ENCODE measurements at regions not wholly inside any gene's neighbourhood (a gene's known extent, or its start where the extent isn't known, plus 50 kb on each side); places are given as distances from the start of the nearest gene placed in this dataset.

DNA sequence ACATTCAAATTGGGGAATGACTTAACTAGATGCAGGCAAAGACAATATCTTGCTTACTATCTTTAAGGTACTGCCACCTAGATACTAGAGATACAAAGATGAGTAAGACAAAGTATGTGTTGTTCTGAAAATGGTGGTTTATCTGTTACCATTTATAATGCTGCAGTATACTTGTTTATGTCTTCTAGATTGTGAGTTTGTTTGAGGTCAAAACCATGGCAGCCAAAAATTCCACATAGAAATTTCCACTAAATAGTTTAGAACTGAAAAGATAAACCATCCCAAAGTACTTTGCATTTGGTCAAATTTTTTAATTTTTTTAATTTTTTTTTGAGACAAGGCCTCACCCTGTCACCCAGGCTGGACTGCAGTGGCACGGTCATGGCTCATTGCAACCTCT is 150.8 kb downstream of the SOX4 start:
- no peak for TF ChIP-seq RAD21 (IDR thresholded peaks at IDR 0.05; ENCODE audit: low read depth)
- no peak for TF ChIP-seq EGR1 (IDR thresholded peaks at IDR 0.05)
- no peak for TF ChIP-seq ZBTB7A (IDR thresholded peaks at IDR 0.05; ENCODE audit: low read depth)
- TF ChIP-seq, protein P1, sequence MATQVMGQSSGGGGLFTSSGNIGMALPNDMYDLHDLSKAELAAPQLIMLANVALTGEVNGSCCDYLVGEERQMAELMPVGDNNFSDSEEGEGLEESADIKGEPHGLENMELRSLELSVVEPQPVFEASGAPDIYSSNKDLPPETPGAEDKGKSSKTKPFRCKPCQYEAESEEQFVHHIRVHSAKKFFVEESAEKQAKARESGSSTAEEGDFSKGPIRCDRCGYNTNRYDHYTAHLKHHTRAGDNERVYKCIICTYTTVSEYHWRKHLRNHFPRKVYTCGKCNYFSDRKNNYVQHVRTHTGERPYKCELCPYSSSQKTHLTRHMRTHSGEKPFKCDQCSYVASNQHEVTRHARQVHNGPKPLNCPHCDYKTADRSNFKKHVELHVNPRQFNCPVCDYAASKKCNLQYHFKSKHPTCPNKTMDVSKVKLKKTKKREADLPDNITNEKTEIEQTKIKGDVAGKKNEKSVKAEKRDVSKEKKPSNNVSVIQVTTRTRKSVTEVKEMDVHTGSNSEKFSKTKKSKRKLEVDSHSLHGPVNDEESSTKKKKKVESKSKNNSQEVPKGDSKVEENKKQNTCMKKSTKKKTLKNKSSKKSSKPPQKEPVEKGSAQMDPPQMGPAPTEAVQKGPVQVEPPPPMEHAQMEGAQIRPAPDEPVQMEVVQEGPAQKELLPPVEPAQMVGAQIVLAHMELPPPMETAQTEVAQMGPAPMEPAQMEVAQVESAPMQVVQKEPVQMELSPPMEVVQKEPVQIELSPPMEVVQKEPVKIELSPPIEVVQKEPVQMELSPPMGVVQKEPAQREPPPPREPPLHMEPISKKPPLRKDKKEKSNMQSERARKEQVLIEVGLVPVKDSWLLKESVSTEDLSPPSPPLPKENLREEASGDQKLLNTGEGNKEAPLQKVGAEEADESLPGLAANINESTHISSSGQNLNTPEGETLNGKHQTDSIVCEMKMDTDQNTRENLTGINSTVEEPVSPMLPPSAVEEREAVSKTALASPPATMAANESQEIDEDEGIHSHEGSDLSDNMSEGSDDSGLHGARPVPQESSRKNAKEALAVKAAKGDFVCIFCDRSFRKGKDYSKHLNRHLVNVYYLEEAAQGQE (IDR thresholded peaks at IDR 0.05; ENCODE audit: low read depth) = no peak
- TF ChIP-seq TEAD4 (IDR thresholded peaks at IDR 0.05) = no peak
- TF ChIP-seq NFIC (IDR thresholded peaks at IDR 0.05) = no peak
- TF ChIP-seq, protein P2, sequence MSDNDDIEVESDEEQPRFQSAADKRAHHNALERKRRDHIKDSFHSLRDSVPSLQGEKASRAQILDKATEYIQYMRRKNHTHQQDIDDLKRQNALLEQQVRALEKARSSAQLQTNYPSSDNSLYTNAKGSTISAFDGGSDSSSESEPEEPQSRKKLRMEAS (IDR thresholded peaks at IDR 0.05) = no peak
- no peak for TF ChIP-seq CEBPB (IDR thresholded peaks at IDR 0.05)
- no peak for TF ChIP-seq TAF1 (IDR thresholded peaks at IDR 0.05; ENCODE audit: low read depth)
- TF ChIP-seq, protein P3, sequence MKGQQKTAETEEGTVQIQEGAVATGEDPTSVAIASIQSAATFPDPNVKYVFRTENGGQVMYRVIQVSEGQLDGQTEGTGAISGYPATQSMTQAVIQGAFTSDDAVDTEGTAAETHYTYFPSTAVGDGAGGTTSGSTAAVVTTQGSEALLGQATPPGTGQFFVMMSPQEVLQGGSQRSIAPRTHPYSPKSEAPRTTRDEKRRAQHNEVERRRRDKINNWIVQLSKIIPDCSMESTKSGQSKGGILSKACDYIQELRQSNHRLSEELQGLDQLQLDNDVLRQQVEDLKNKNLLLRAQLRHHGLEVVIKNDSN (IDR thresholded peaks at IDR 0.05) = no peak
- no peak for TF ChIP-seq FOXM1 (IDR thresholded peaks at IDR 0.05; ENCODE audit: borderline replicate concordance, low read depth)
- no peak for TF ChIP-seq YY1 (IDR thresholded peaks at IDR 0.05; ENCODE audit: low read depth)
- no peak for TF ChIP-seq TCF12 (IDR thresholded peaks at IDR 0.05; ENCODE audit: low read depth)
- no peak for TF ChIP-seq EP300 (IDR thresholded peaks at IDR 0.05; ENCODE audit: borderline replicate concordance)
- no peak for TF ChIP-seq CREB1 (IDR thresholded peaks at IDR 0.05; ENCODE audit: low read depth)

DNA sequence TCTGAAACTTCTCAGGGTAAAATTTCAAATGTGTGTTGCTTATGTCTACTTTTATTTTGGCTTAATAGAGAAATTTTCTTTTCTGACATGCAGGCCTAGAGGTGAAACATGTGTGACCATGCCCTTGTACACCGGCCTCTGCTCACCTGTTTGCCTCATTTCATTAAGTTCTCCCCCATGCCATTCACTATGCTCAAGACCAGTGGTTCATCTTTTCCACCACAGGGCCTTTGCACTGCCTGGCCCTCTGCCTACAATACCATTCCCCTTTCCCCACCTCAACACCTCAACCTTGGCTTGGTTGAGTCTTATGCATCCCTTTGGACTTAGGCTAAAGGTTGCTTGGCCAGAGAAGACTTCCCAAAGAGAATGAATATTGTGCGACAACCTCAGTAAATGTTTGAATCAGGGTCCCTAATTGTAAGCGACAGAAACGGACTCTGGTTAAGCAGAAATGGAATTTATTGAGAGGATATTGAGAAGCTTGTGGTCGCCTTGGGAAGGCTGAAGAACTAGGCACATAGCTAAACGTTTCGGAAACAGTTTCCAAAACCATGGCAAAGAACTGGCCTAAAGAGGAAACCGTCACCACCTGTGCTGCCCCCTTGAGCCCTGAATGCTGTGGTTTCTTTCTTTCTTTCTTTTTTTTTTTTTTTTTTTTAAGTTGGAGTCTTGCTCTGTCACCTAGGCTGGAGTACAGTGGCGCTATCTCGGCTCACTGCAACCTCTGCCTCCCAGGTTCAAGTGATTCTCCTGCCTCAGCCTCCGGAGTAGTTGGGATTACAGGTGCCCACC is 152.2 kb downstream of the SOX4 start:
- TF ChIP-seq, protein P3 (IDR thresholded peaks at IDR 0.05) = no peak
- TF ChIP-seq NFIC (IDR thresholded peaks at IDR 0.05) (no peak), TCF12 (IDR thresholded peaks at IDR 0.05; ENCODE audit: low read depth) (no peak), TAF1 (IDR thresholded peaks at IDR 0.05; ENCODE audit: low read depth) (no peak), ZBTB7A (IDR thresholded peaks at IDR 0.05; ENCODE audit: low read depth) (no peak), TEAD4 (IDR thresholded peaks at IDR 0.05) (no peak), FOXM1 (IDR thresholded peaks at IDR 0.05; ENCODE audit: borderline replicate concordance, low read depth) (no peak), CEBPB (IDR thresholded peaks at IDR 0.05) (no peak), CREB1 (IDR thresholded peaks at IDR 0.05; ENCODE audit: low read depth) (no peak)
- TF ChIP-seq, protein P2 (IDR thresholded peaks at IDR 0.05) = no peak
- TF ChIP-seq, protein P1 (IDR thresholded peaks at IDR 0.05; ENCODE audit: low read depth) = no peak

DNA sequence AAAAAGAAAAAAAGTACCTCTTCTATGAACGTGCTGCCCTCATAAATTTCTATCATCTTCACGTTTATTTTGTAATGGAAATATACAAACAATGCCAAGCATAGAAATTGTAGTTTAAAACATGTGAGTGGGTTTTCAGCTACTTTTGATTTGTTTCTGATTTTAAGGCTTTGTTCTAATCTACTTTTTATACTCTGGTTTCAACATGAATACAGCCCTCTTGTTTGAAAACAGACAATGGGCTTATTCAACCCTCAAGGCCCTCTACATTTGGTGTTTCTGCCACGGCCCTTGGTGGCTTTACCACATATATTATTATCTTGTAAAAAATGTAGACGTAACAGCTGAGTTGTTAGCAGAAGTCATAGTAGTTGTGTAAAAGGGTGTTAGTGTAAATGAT is 153.9 kb downstream of the SOX4 start:
- TF ChIP-seq CEBPB (IDR thresholded peaks at IDR 0.05) = no peak
- no peak for TF ChIP-seq ZBTB7A (IDR thresholded peaks at IDR 0.05; ENCODE audit: low read depth)
- TF ChIP-seq TAF1 (IDR thresholded peaks at IDR 0.05; ENCODE audit: low read depth) = no peak
- TF ChIP-seq, protein P2 (IDR thresholded peaks at IDR 0.05) = no peak

DNA sequence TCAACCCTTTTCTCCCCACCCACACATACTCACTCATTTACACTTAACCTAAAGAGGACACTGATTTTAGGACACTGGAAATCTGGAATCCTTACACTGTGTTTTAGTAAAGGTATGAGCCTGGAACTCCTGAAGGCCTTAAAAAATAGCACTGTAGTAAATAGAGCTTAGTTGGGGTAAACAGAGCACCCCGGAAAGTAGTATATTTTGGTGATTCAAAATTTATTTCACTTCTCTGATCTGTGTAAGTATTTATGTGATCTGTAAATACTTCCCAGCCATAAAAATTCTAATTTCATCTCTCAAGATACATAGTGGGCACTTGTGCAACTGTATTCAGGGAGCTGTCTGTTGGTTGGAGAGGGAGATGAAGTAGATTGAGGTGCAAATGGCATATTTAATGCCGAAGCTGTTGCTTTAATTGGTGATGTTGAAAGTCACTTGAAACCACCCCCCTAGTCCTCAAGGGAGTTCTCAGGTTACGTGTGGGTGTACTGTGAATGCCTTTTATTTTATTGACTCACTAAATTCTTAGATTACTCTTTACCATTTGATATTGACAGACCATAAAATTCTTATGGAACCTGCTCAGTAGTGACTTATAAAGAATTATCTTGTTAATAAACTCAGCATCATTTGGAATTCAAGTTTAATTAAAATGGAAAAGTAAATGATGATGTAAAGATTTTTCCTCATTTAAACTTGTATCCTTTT is 154.9 kb downstream of the SOX4 start:
- TF ChIP-seq FOXM1 (IDR thresholded peaks at IDR 0.05; ENCODE audit: borderline replicate concordance, low read depth) = no peak
- no peak for TF ChIP-seq CREB1 (IDR thresholded peaks at IDR 0.05; ENCODE audit: low read depth)
- TF ChIP-seq, protein P3 (IDR thresholded peaks at IDR 0.05) = no peak
- TF ChIP-seq, protein P2 (IDR thresholded peaks at IDR 0.05) = no peak
- no peak for TF ChIP-seq RAD21 (IDR thresholded peaks at IDR 0.05; ENCODE audit: low read depth)
- TF ChIP-seq EGR1 (IDR thresholded peaks at IDR 0.05) = peak; percentile 75
- no peak for TF ChIP-seq ZBTB7A (IDR thresholded peaks at IDR 0.05; ENCODE audit: low read depth)
- peak; percentile 49; the same call in 1 of the 2 replicates for TF ChIP-seq CEBPB (IDR thresholded peaks at IDR 0.05)
- TF ChIP-seq TAF1 (IDR thresholded peaks at IDR 0.05; ENCODE audit: low read depth) = no peak
- no peak for TF ChIP-seq YY1 (IDR thresholded peaks at IDR 0.05; ENCODE audit: low read depth)
- TF ChIP-seq EP300 (IDR thresholded peaks at IDR 0.05; ENCODE audit: borderline replicate concordance) = no peak
- TF ChIP-seq TCF12 (IDR thresholded peaks at IDR 0.05; ENCODE audit: low read depth) = no peak
- TF ChIP-seq, protein P1 (IDR thresholded peaks at IDR 0.05; ENCODE audit: low read depth) = no peak
- no peak for TF ChIP-seq NFIC (IDR thresholded peaks at IDR 0.05)
- TF ChIP-seq TEAD4 (IDR thresholded peaks at IDR 0.05) = no peak
